Breast epithelium (tissue), 4 donors: ENCODE measurements at regions not wholly inside any gene's neighbourhood (a gene's known extent, or its start where the extent isn't known, plus 50 kb on each side); places are given as distances from the start of the nearest gene placed in this dataset.

Source experiments
- DNase-seq, 2 donors: peaks; one replicate each; pipeline ENCODE4 v3.0.0-alpha.2; 2019; ENCODE audit warnings: low spot score in 2 of 2
- H3K27ac ChIP-seq, 2 donors: fragments of 200-600 bp; sonication (generic) in 1 of 2; one replicate each; pipeline ENCODE4 v1.5.1; 2016 to 2019; ENCODE audit warnings: mild to moderate bottlenecking in 1 of 2
- H3K27me3 ChIP-seq, 2 donors: fragments of 200-600 bp; sonication (generic) in 1 of 2; one replicate each; pipeline versions ENCODE4 v1.5.1 to v1.6.0; 2017 to 2019; ENCODE audit warnings: control low read depth in 1 of 2, mild to moderate bottlenecking in 1 of 2
- H3K36me3 ChIP-seq: fragments of 200-600 bp; one replicate; pipeline ENCODE4 v1.5.1; 2019
- H3K4me1 ChIP-seq, 2 donors: fragments of 200-600 bp; sonication (generic); one replicate each; pipeline ENCODE4 v1.5.1; 2016 to 2019; ENCODE audit warnings: control low read depth in 1 of 2
- H3K4me3 ChIP-seq, 3 donors: fragments of 200-600 bp; sonication (generic); 1 replicate in 2 of 3; 2 replicates in 1 of 3; pipeline ENCODE4 v1.5.1; 2016 to 2019; ENCODE audit warnings: mild to moderate bottlenecking in 3 of 3, moderate library complexity in 2 of 3
- H3K9me3 ChIP-seq, 2 donors: fragments of 200-600 bp; sonication (generic) in 1 of 2; one replicate each; pipeline ENCODE4 v1.5.1; 2016 to 2019; ENCODE audit warnings: control low read depth in 1 of 2
- CTCF ChIP-seq, 3 donors: fragments of 450-650 bp; IDR thresholded peaks; one replicate each; pipeline ENCODE4 v1.5.1; 2016 to 2017; ENCODE audit warnings: antibody characterized with exemption in 3 of 3, mild to moderate bottlenecking in 3 of 3, moderate library complexity in 3 of 3
- POLR2A ChIP-seq: fragments of 450-650 bp; IDR thresholded peaks from one replicate; pipeline ENCODE4 v1.6.1; 2016; ENCODE audit warnings: antibody characterized with exemption, mild to moderate bottlenecking, moderate library complexity
- POLR2AphosphoS5 ChIP-seq, 3 donors: sonication (generic); formaldehyde crosslinking; IDR thresholded peaks; one replicate each; pipeline ENCODE4 v1.6.1; 2017; ENCODE audit warnings: antibody characterized with exemption in 3 of 3
- intact Hi-C: fragments of 100-400 bp; cut with DNase I; formaldehyde crosslinking; loops from one replicate; pipeline ENCODE4 v1.15.1; 2023; ENCODE audit warnings: low total_unique reads

- H3K4me1 ChIP-seq = no peaks in the 10 kb centered on the region
- no peaks in the 10 kb centered on the region for H3K36me3 ChIP-seq
- H3K27me3 ChIP-seq = no peaks in the 10 kb centered on the region
- TF ChIP-seq CTCF (IDR thresholded peaks at IDR 0.05) = no peak
- no peak for TF ChIP-seq POLR2A
- no peak for TF ChIP-seq POLR2AphosphoS5 (IDR thresholded peaks at IDR 0.05)
- H3K4me3 ChIP-seq = no peak overlapping the region
- DNase-seq = no peak
- no peaks in the 10 kb centered on the region for H3K9me3 ChIP-seq
- intact Hi-C loops = no loop called here
- H3K27ac ChIP-seq = no peak overlapping the region
Measured at GRCh38 chr5:107321906-107322305, 348.8 kb downstream of the EFNA5 start.

- no peak for DNase-seq
- intact Hi-C loops = no loop called here
- no peaks in the 10 kb centered on the region for H3K27me3 ChIP-seq
Measured at GRCh38 chr5:107320846-107321245, 349.9 kb downstream of the EFNA5 start.

GRCh38 chr5:107320376-107320775 is 350.4 kb downstream of the EFNA5 start:
- no peaks in the 10 kb centered on the region for H3K36me3 ChIP-seq
- intact Hi-C loops = no loop called here
- H3K4me1 ChIP-seq = no peaks in the 10 kb centered on the region
- H3K27ac ChIP-seq = no peak overlapping the region
- no peaks in the 10 kb centered on the region for H3K27me3 ChIP-seq
- no peak overlapping the region for H3K4me3 ChIP-seq
- TF ChIP-seq CTCF (IDR thresholded peaks at IDR 0.05) = no peak
- no peak for TF ChIP-seq POLR2AphosphoS5 (IDR thresholded peaks at IDR 0.05)
- TF ChIP-seq POLR2A = no peak
- no peaks in the 10 kb centered on the region for H3K9me3 ChIP-seq
- DNase-seq = no peak

More at GRCh38 chr5:107320846-107321245, 349.9 kb downstream of the EFNA5 start:
- no peaks in the 10 kb centered on the region for H3K36me3 ChIP-seq
- TF ChIP-seq CTCF (IDR thresholded peaks at IDR 0.05) (no peak), POLR2AphosphoS5 (IDR thresholded peaks at IDR 0.05) (no peak), POLR2A (no peak)
- no peaks in the 10 kb centered on the region for H3K4me1 ChIP-seq
- H3K9me3 ChIP-seq = no peaks in the 10 kb centered on the region
- H3K4me3 ChIP-seq = no peak overlapping the region
- H3K27ac ChIP-seq = no peak overlapping the region

- no peaks in the 10 kb centered on the region for H3K9me3 ChIP-seq
- H3K4me1 ChIP-seq = no peaks in the 10 kb centered on the region
- TF ChIP-seq POLR2A (no peak), POLR2AphosphoS5 (IDR thresholded peaks at IDR 0.05) (no peak), CTCF (IDR thresholded peaks at IDR 0.05) (no peak)
- no peaks in the 10 kb centered on the region for H3K36me3 ChIP-seq
- no peaks in the 10 kb centered on the region for H3K27me3 ChIP-seq
- DNase-seq = no peak
- H3K4me3 ChIP-seq = no peak overlapping the region
- intact Hi-C loops = no loop called here
- H3K27ac ChIP-seq = no peak overlapping the region
Measured at GRCh38 chr5:107319901-107320300, 350.8 kb downstream of the EFNA5 start.

GRCh38 chr5:107314330-107314729 is 356.4 kb downstream of the EFNA5 start:
- no peaks in the 10 kb centered on the region for H3K4me1 ChIP-seq
- no peaks in the 10 kb centered on the region for H3K27me3 ChIP-seq
- intact Hi-C loops = no loop called here

More at GRCh38 chr5:107314330-107314729, 356.4 kb downstream of the EFNA5 start:
- TF ChIP-seq CTCF (IDR thresholded peaks at IDR 0.05) (no peak), POLR2AphosphoS5 (IDR thresholded peaks at IDR 0.05) (no peak), POLR2A (no peak)
- DNase-seq = peak in 1 of 2 donors; percentile 60
- Histone ChIP-seq H3K9me3 (no peaks in the 10 kb centered on the region), H3K27ac (peak overlapping the region; percentile 82 to 86), H3K36me3 (no peaks in the 10 kb centered on the region), H3K4me3 (no peak overlapping the region)
